IMR-90 (cell line): ENCODE measurements at regions not wholly inside any gene's neighbourhood (a gene's known extent, or its start where the extent isn't known, plus 50 kb on each side); places are given as distances from the start of the nearest gene placed in this dataset.

ENCODE experiments used
- CEBPB ChIP-seq: IDR thresholded peaks from 2 replicates; pipeline ENCODE4 v1.6.1; 2012; ENCODE audit warnings: low read depth, low read length, improper control_type of control experiment
- CTCF ChIP-seq: conservative IDR thresholded peaks from 2 replicates; pipeline ENCODE4 v1.5.1; 2012; ENCODE audit warnings: mild to moderate bottlenecking, low read depth, low read length, improper control_type of control experiment
- FOS ChIP-seq: fragments of 150-350 bp; IDR thresholded peaks from 2 replicates; pipeline ENCODE4 v1.6.1; 2016; ENCODE audit warnings: low read depth, low read length
- NFE2L2 ChIP-seq: fragments of 150-350 bp; IDR thresholded peaks from 2 replicates; pipeline ENCODE4 v1.6.1; 2016; ENCODE audit warnings: low read depth, mild to moderate bottlenecking, low read length
- POLR2A ChIP-seq: IDR thresholded peaks from 2 replicates; pipeline ENCODE4 v1.6.1; 2012; ENCODE audit warnings: mild to moderate bottlenecking, low read depth, low read length
- RFX5 ChIP-seq: IDR thresholded peaks from 2 replicates; pipeline ENCODE4 v1.8.0; 2012; ENCODE audit warnings: low read depth, mild to moderate bottlenecking, low read length, moderate library complexity
- USF2 ChIP-seq: fragments of 150-350 bp; IDR thresholded peaks from 2 replicates; pipeline ENCODE4 v1.6.1; 2017; ENCODE audit warnings: mild to moderate bottlenecking, antibody characterized with exemption, low read length, low read depth

- TF ChIP-seq POLR2A (no peak), CEBPB (no peak), NFE2L2 (no peak), CTCF (no peak), FOS (no peak), USF2 (no peak), RFX5 (no peak)
Observed at GRCh38 chr1:224541901-224542630, 74.1 kb upstream of the CNIH3 start.
